B cell (primary cell): ENCODE measurements at regions not wholly inside any gene's neighbourhood (a gene's known extent, or its start where the extent isn't known, plus 50 kb on each side); places are given as distances from the start of the nearest gene placed in this dataset.

Experiments
- ATAC-seq: fragments of 200-7000 bp; cut with Tn5 transposase; one replicate; pipeline ENCODE4 v1.10.0; 2021; ENCODE audit warnings: low read depth, mild to moderate bottlenecking, moderate number of reproducible peaks, moderate library complexity
- CTCF ChIA-PET: fragments of 350-600 bp; sonication (Branson Sonifier 250); formaldehyde crosslinking; loops from one replicate; lab custom pipeline; 2021; ENCODE audit warnings: antibody characterized with exemption, inconsistent platforms; lab: Charles Lee
- POLR2A ChIA-PET: fragments of 350-600 bp; sonication (Branson Sonifier 250); formaldehyde crosslinking; loops from one replicate; lab custom pipeline; 2021; ENCODE audit warnings: antibody characterized with exemption; lab: Charles Lee
- DNase-seq: peaks from one replicate; pipeline ENCODE4 v3.0.0; 2013
- H2AFZ ChIP-seq: 2 replicates; pipeline ENCODE4 v1.6.1; 2012; ENCODE audit warnings: mild to moderate bottlenecking, low read depth, low read length; ENCODE audit not compliant: insufficient read depth, poor library complexity, severe bottlenecking
- H3K27ac ChIP-seq, 2 donors: 1 replicate in 1 of 2; 2 replicates in 1 of 2; pipeline ENCODE4 v1.5.1; 2012 to 2013; ENCODE audit warnings: low read length in 2 of 2, mild to moderate bottlenecking in 2 of 2, moderate library complexity in 1 of 2
- H3K27me3 ChIP-seq, 4 experiments: fragments of 200-600 bp in 1 of 4; sonication (generic) in 1 of 4; replicated peaks in 1 of 4; 1 replicate in 2 of 4; 2 replicates in 2 of 4; pipeline versions ENCODE4 v1.6.1 to v1.7.0; 2013 to 2016; ENCODE audit warnings: low read length in 3 of 4, mild to moderate bottlenecking in 2 of 4, mixed read lengths in 1 of 4, moderate library complexity in 1 of 4; ENCODE audit not compliant: insufficient read depth in 4 of 4, control insufficient read depth in 3 of 4; ENCODE audit errors: control extremely low read depth in 1 of 4
- H3K36me3 ChIP-seq, 2 experiments: replicated peaks in 1 of 2; 1 replicate in 1 of 2; 2 replicates in 1 of 2; pipeline versions ENCODE4 v1.6.1 to v1.7.1; 2013; ENCODE audit warnings: low read length in 1 of 2; ENCODE audit not compliant: insufficient read depth in 2 of 2, control insufficient read depth in 1 of 2; ENCODE audit errors: control extremely low read depth in 1 of 2, extremely low read depth in 1 of 2
- H3K4me1 ChIP-seq, 2 donors: fragments of 200-600 bp in 1 of 2; sonication (generic) in 1 of 2; 1 replicate in 1 of 2; 2 replicates in 1 of 2; pipeline versions ENCODE4 v1.5.1 to v1.6.1; 2013 to 2017; ENCODE audit warnings: low read length in 2 of 2; ENCODE audit not compliant: control insufficient read depth in 2 of 2, insufficient read depth in 2 of 2
- H3K4me2 ChIP-seq: replicated peaks from 2 replicates; pipeline ENCODE3; 2012; ENCODE audit warnings: mild to moderate bottlenecking, low read depth, low read length; ENCODE audit not compliant: poor library complexity, severe bottlenecking
- H3K4me3 ChIP-seq, 5 experiments: fragments of 200-600 bp in 1 of 5; sonication (generic) in 1 of 5; 1 replicate in 3 of 5; 2 replicates in 2 of 5; pipeline versions ENCODE4 v1.5.1 to v1.7.0; 2011 to 2016; ENCODE audit warnings: low read length in 4 of 5, mild to moderate bottlenecking in 4 of 5, low read depth in 2 of 5, control low read depth in 1 of 5, moderate library complexity in 1 of 5; ENCODE audit not compliant: insufficient read depth in 1 of 5; ENCODE audit errors: control extremely low read depth in 1 of 5, extremely low read depth in 1 of 5
- H3K79me2 ChIP-seq: fragments of 200-600 bp; sonication (generic); one replicate; pipeline ENCODE4 v1.6.0; 2016; ENCODE audit warnings: low read length; ENCODE audit not compliant: control insufficient read depth, insufficient read depth
- H3K9ac ChIP-seq: fragments of 200-600 bp; sonication (generic); 2 replicates; pipeline ENCODE4 v1.6.1; 2017; ENCODE audit warnings: mild to moderate bottlenecking, low read length, moderate library complexity
- H3K9me3 ChIP-seq, 3 donors: one replicate each; pipeline versions ENCODE4 v1.6.1 to v1.7.1; 2013; ENCODE audit warnings: low read length in 2 of 3; ENCODE audit not compliant: control insufficient read depth in 2 of 3, insufficient read depth in 1 of 3; ENCODE audit errors: control extremely low read depth in 1 of 3
- H4K20me1 ChIP-seq: 2 replicates; pipeline ENCODE4 v1.6.0; 2012; ENCODE audit warnings: mild to moderate bottlenecking, low read length; ENCODE audit not compliant: insufficient read depth, control insufficient read depth, poor library complexity, severe bottlenecking
- H3K27ac Mint-ChIP-seq: one replicate; pipeline ENCODE4 v1.8.0; 2021; ENCODE audit warnings: mixed read lengths
- H3K27me3 Mint-ChIP-seq: one replicate; pipeline ENCODE4 v1.8.0; 2021; ENCODE audit warnings: mixed read lengths
- H3K4me1 Mint-ChIP-seq: one replicate; pipeline ENCODE4 v1.8.0; 2021; ENCODE audit warnings: mixed read lengths
- H3K4me3 Mint-ChIP-seq: one replicate; pipeline ENCODE4 v1.8.0; 2021; ENCODE audit warnings: mixed read lengths
- H3K9me3 Mint-ChIP-seq: one replicate; pipeline ENCODE4 v1.8.0; 2022; ENCODE audit warnings: mixed read lengths; ENCODE audit not compliant: insufficient read depth
- CTCF ChIP-seq: fragments of 200-600 bp; IDR thresholded peaks from one replicate; pipeline ENCODE4 v1.8.0; 2022; ENCODE audit warnings: antibody characterized with exemption, mild to moderate bottlenecking
- EZH2 ChIP-seq: IDR thresholded peaks from 2 replicates; pipeline ENCODE4 v1.6.1; 2012; ENCODE audit warnings: borderline replicate concordance, low read depth, mild to moderate bottlenecking, moderate library complexity, low read length; ENCODE audit not compliant: insufficient read depth, poor library complexity, severe bottlenecking
- WGBS: methylation state at CpG from one replicate; pipeline ENCODE4 v1.1.5; 2013; ENCODE audit warnings: missing lambda C conversion rate; ENCODE audit not compliant: insufficient coverage; 5-methylcytosine and 5-hydroxymethylcytosine counted together
- intact Hi-C: fragments of 100-400 bp; cut with micrococcal nuclease; formaldehyde crosslinking; loops from one replicate; pipeline ENCODE4 v1.10.0; 2022

GRCh38 chr18:10293966-10294365 lies 160.5 kb upstream of the APCDD1 start:
- H3K36me3 ChIP-seq = no peaks in the 10 kb centered on the region
- Mint-ChIP-seq H3K27ac (no peak overlapping the region), H3K4me3 (no peak overlapping the region), H3K9me3 (peaks cover 5% of the 10 kb centered on the region), H3K27me3 (no peaks in the 10 kb centered on the region), H3K4me1 (peaks cover 44% of the 10 kb centered on the region)
- no peak overlapping the region for H3K4me3 ChIP-seq
- H3K9me3 ChIP-seq = peaks cover 3 to 8% (median 6%) of the 10 kb centered on the region in 3 donors
- TF ChIP-seq CTCF = no peak
- no peak for TF ChIP-seq EZH2
- ChIA-PET POLR2A (no interaction called here), CTCF (no interaction called here)
- H3K27ac ChIP-seq = no peak overlapping the region
- H2AFZ ChIP-seq = no peak overlapping the region
- no peaks in the 10 kb centered on the region for H3K79me2 ChIP-seq
- no peak overlapping the region for H3K4me2 ChIP-seq
- H4K20me1 ChIP-seq = no peaks in the 10 kb centered on the region
- H3K4me1 ChIP-seq = peaks cover 34 to 39% of the 10 kb centered on the region in 2 donors
- H3K27me3 ChIP-seq = no peaks in the 10 kb centered on the region
- intact Hi-C loops = no loop called here
- DNase-seq (no peak), ATAC-seq (no peak)
- 99% methylated on average over 10 of the region's 11 CpGs for WGBS
- H3K9ac ChIP-seq = no peak overlapping the region

GRCh38 chr18:10295751-10296150 lies 158.7 kb upstream of the APCDD1 start:
- CTCF ChIA-PET = no interaction called here
- no peak for TF ChIP-seq EZH2
- H3K4me3 Mint-ChIP-seq = no peak overlapping the region

More at GRCh38 chr18:10295751-10296150, 158.7 kb upstream of the APCDD1 start:
- H3K9me3 Mint-ChIP-seq = peaks cover 2% of the 10 kb centered on the region
- H3K27me3 Mint-ChIP-seq = no peaks in the 10 kb centered on the region
- Histone ChIP-seq H3K4me1 (peaks cover 45 to 50% of the 10 kb centered on the region in 2 donors), H3K9me3 (peaks cover 0 to 8% (median 3%) of the 10 kb centered on the region in 3 donors), H4K20me1 (no peaks in the 10 kb centered on the region), H3K9ac (no peak overlapping the region), H3K27ac (no peak overlapping the region), H3K4me2 (no peak overlapping the region), H3K27me3 (no peaks in the 10 kb centered on the region), H2AFZ (no peak overlapping the region), H3K4me3 (no peak overlapping the region), H3K79me2 (no peaks in the 10 kb centered on the region), H3K36me3 (no peaks in the 10 kb centered on the region)
- 58% methylated on average over 1 of the region's 2 CpGs for WGBS
- intact Hi-C loops = no loop called here
- H3K27ac Mint-ChIP-seq = no peak overlapping the region
- ATAC-seq = no peak
- peaks cover 54% of the 10 kb centered on the region for H3K4me1 Mint-ChIP-seq
- no peak for DNase-seq
- POLR2A ChIA-PET = no interaction called here
